Progenitor cell of endocrine pancreas (in vitro differentiated cells): ENCODE measurements at regions not wholly inside any gene's neighbourhood (a gene's known extent, or its start where the extent isn't known, plus 50 kb on each side); places are given as distances from the start of the nearest gene placed in this dataset.

Experiments used
- DNase-seq: peaks from one replicate; pipeline ENCODE4 v3.0.0; 2021; ENCODE audit warnings: low spot score; ENCODE audit not compliant: unreplicated experiment
- H3K27ac Mint-ChIP-seq: 2 replicates; pipeline ENCODE4 v1.8.0; 2021; ENCODE audit warnings: mild to moderate bottlenecking, moderate library complexity, mixed read lengths
- H3K27me3 Mint-ChIP-seq: 2 replicates; pipeline ENCODE4 v1.8.0; 2021; ENCODE audit warnings: mixed read lengths
- H3K36me3 Mint-ChIP-seq: 2 replicates; pipeline ENCODE4 v1.8.0; 2022; ENCODE audit warnings: mixed read lengths; ENCODE audit not compliant: insufficient read depth
- H3K4me1 Mint-ChIP-seq: 2 replicates; pipeline ENCODE4 v1.8.0; 2021; ENCODE audit warnings: low read depth, mixed read lengths
- H3K4me3 Mint-ChIP-seq: 2 replicates; pipeline ENCODE4 v1.8.0; 2021; ENCODE audit warnings: low read depth, mild to moderate bottlenecking, moderate library complexity, mixed read lengths
- H3K9me3 Mint-ChIP-seq: 2 replicates; pipeline ENCODE4 v1.8.0; 2021; ENCODE audit warnings: low read depth, mixed read lengths
- TF ChIP-seq, protein P1 (sequence below): fragments of 200-600 bp; sonication (generic); IDR thresholded peaks from one replicate; pipeline ENCODE4 v1.5.0; 2021; ENCODE audit warnings: antibody characterized with exemption, mild to moderate bottlenecking; ENCODE audit not compliant: unreplicated experiment

DNA sequence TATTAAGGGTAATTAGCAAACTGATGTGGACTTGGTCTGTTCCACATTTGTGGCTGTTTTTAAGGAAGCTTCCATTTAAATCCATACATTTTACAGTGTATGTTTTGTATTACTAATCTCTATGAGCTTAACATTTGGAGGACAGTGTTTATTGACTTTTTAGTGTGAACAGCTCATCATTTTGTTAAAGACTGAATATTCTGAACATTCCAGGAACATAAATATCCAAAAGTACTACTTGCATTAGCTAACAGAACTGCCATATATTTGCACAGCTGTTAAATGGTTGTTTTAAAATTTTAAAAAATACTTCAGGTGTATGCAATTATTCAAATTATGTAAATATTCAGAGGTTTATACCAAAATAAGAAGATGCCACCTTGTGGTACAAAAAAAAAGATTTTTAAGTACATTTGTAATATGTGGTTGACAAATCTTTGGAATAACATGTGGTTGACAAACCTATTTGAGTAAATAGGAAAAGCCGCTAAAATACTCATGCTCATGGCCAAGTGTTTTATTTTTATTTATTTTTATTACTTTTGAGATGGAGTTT is 439.7 kb upstream of the FANCL start:
- Mint-ChIP-seq H3K4me3 (no peak overlapping the region), H3K27ac (no peak overlapping the region), H3K4me1 (no peaks in the 10 kb centered on the region), H3K27me3 (no peaks in the 10 kb centered on the region), H3K9me3 (peaks cover 3% of the 10 kb centered on the region), H3K36me3 (no peaks in the 10 kb centered on the region)
- TF ChIP-seq, protein P1, sequence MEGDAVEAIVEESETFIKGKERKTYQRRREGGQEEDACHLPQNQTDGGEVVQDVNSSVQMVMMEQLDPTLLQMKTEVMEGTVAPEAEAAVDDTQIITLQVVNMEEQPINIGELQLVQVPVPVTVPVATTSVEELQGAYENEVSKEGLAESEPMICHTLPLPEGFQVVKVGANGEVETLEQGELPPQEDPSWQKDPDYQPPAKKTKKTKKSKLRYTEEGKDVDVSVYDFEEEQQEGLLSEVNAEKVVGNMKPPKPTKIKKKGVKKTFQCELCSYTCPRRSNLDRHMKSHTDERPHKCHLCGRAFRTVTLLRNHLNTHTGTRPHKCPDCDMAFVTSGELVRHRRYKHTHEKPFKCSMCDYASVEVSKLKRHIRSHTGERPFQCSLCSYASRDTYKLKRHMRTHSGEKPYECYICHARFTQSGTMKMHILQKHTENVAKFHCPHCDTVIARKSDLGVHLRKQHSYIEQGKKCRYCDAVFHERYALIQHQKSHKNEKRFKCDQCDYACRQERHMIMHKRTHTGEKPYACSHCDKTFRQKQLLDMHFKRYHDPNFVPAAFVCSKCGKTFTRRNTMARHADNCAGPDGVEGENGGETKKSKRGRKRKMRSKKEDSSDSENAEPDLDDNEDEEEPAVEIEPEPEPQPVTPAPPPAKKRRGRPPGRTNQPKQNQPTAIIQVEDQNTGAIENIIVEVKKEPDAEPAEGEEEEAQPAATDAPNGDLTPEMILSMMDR = no peak
- no peak for DNase-seq

DNA sequence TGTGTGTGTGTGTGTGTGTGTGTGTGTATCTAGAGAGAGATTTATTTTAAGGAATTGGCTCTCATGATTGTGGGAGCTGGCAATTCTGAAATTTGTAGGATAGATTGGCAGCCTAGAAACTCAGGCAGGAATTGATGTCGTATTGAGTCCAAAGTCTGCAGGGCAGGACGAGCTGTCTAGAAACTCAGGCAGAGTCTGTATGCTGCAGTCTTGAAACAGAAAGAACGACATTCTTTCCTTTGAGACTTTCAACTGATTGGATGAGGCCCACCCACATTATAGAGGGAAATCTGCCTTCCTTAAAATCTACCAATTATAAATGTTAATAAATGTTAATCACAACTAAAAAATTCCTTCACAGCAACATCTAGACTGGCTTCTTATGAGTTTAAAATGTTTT is 436.6 kb upstream of the FANCL start:
- DNase-seq = no peak
- no peak overlapping the region for H3K4me3 Mint-ChIP-seq
- no peak overlapping the region for H3K27ac Mint-ChIP-seq
- no peaks in the 10 kb centered on the region for H3K36me3 Mint-ChIP-seq
- no peaks in the 10 kb centered on the region for H3K4me1 Mint-ChIP-seq
- TF ChIP-seq, protein P1 = no peak
- peaks cover 3% of the 10 kb centered on the region for H3K9me3 Mint-ChIP-seq
- H3K27me3 Mint-ChIP-seq = no peaks in the 10 kb centered on the region

DNA sequence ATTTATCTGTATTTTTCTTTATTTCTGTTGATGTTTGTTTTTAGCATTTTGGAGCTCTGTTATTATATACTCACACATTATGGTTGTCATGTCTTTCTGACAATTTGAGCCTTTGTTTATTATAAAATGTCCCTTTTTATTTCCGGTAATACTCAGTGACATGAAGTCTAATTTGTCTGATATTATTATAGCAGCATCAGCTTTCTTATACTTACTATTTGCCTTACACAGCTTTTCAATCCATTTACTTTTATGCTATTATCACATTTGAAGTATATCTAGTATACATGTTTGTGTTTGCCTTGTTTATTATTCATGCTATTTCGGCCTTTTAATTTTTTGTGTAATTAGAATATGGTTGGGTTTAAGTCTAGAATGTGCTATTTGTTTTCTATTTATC is 430.6 kb upstream of the FANCL start:
- TF ChIP-seq, protein P1 = no peak
- no peak overlapping the region for H3K4me3 Mint-ChIP-seq

DNA sequence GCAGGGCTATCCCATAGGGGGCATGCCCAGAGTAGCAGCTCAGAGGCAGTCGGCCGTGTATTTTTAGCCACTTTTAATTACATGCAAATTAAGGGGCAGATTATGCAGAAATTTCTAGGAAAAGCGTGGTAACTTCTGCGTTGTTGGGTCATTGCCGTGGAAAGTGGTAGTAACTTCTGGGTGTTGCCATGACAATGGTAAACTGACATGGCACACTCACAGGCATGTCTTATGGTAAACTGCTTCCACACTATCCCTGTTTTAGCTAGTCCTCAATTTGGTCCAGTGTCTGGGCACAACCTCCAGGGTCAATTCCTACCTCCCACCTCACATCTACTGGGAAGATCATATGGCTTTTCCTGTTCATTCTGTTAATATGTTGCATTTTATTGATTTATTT is 428.9 kb upstream of the FANCL start:
- peaks cover 3% of the 10 kb centered on the region for H3K9me3 Mint-ChIP-seq
- H3K4me3 Mint-ChIP-seq = no peak overlapping the region
- H3K27me3 Mint-ChIP-seq = no peaks in the 10 kb centered on the region
- H3K36me3 Mint-ChIP-seq = no peaks in the 10 kb centered on the region
- no peak for DNase-seq
- no peaks in the 10 kb centered on the region for H3K4me1 Mint-ChIP-seq
- TF ChIP-seq, protein P1 = no peak
- H3K27ac Mint-ChIP-seq = no peak overlapping the region

More for the DNA sequence above, 430.6 kb upstream of the FANCL start:
- DNase-seq = no peak
- no peaks in the 10 kb centered on the region for H3K27me3 Mint-ChIP-seq
- H3K9me3 Mint-ChIP-seq = peaks cover 3% of the 10 kb centered on the region
- H3K4me1 Mint-ChIP-seq = no peaks in the 10 kb centered on the region
- H3K27ac Mint-ChIP-seq = no peak overlapping the region
- H3K36me3 Mint-ChIP-seq = no peaks in the 10 kb centered on the region

DNA sequence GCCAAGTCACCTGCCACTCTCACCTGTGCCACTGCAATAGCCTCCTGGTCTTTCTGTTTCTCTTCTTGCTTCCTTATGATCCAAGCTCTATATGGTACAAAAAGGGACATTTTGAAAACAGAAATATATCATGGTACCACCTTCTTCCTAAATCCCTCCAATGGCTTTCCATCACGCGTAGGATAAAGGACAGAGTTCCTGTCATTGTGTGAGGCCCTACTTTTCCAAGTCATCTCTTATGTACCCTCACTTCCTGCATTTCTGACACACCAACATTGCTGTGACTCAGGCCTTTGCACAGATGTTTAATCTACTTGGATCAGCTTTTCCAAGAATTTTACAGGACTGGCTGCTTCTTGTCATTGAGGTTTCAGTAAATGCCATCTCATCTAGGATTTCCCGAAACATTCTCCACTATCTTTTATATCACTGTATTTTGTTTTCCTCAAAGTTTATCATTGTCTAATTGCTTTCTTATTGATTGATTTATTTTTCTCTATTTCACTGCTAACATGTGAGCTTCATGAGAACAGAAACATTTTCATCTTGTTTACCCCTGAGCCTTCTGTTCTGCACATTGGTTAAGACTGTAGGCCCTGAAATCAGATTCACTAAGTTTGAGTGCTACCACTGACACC is 426.1 kb upstream of the FANCL start:
- Mint-ChIP-seq H3K4me1 (no peaks in the 10 kb centered on the region), H3K4me3 (no peak overlapping the region), H3K27me3 (no peaks in the 10 kb centered on the region), H3K9me3 (peaks cover 3% of the 10 kb centered on the region), H3K36me3 (no peaks in the 10 kb centered on the region), H3K27ac (no peak overlapping the region)
- TF ChIP-seq, protein P1 = no peak
- DNase-seq = no peak
